ENCODE measurements at regions not wholly inside any gene's neighbourhood (a gene's known extent, or its start where the extent isn't known, plus 50 kb on each side); places are given as distances from the start of the nearest gene placed in this dataset.

- intact Hi-C loops (cut with micrococcal nuclease; ENCODE audit: unreplicated experiment): no loop called here
- Mint-ChIP-seq H3K27ac (ENCODE audit: unreplicated experiment) (no peak overlapping the region), H3K9me3 (ENCODE audit: low read depth, unreplicated experiment) (no peaks in the 10 kb centered on the region), H3K27me3 (ENCODE audit: unreplicated experiment) (peaks cover 100% of the 10 kb centered on the region), H3K36me3 (ENCODE audit: insufficient read depth, unreplicated experiment) (no peaks in the 10 kb centered on the region), H3K4me3 (ENCODE audit: low read depth, unreplicated experiment) (no peak overlapping the region), H3K4me1 (ENCODE audit: low read depth, unreplicated experiment) (no peaks in the 10 kb centered on the region)
- TF ChIP-seq CTCF (IDR thresholded peaks at IDR 0.05; ENCODE audit: unreplicated experiment): no peak
- no peak for DNase-seq
- no TSS peak for BruUV-seq (replicated peaks)
- CTCF ChIA-PET: no interaction called here
These were observed 209.1 kb downstream of the HRH4 start for GRCh38 chr18:24669502-24669901.

- no peak overlapping the region for H3K27ac Mint-ChIP-seq (ENCODE audit: unreplicated experiment)
- no peak overlapping the region for H3K4me3 Mint-ChIP-seq (ENCODE audit: low read depth, unreplicated experiment)
- no peaks in the 10 kb centered on the region for H3K4me1 Mint-ChIP-seq (ENCODE audit: low read depth, unreplicated experiment)
- no TSS peak for BruUV-seq (replicated peaks)
- peaks cover 98% of the 10 kb centered on the region for H3K27me3 Mint-ChIP-seq (ENCODE audit: unreplicated experiment)
- intact Hi-C loops (cut with micrococcal nuclease; ENCODE audit: unreplicated experiment): loop anchor here (10.0 kb wide), 1 partner anchor 52 kb away; no protein-coding TSS in a partner anchor
- H3K36me3 Mint-ChIP-seq (ENCODE audit: insufficient read depth, unreplicated experiment): no peaks in the 10 kb centered on the region
- no peak for TF ChIP-seq CTCF (IDR thresholded peaks at IDR 0.05; ENCODE audit: unreplicated experiment)
- DNase-seq: no peak
- H3K9me3 Mint-ChIP-seq (ENCODE audit: low read depth, unreplicated experiment): no peaks in the 10 kb centered on the region
- CTCF ChIA-PET: no interaction called here
These were observed 211.9 kb downstream of the HRH4 start for GRCh38 chr18:24672165-24672941.

GRCh38 chr18:24674200-24674599, 213.8 kb downstream of the HRH4 start:
- Mint-ChIP-seq H3K27ac (ENCODE audit: unreplicated experiment) (no peak overlapping the region), H3K9me3 (ENCODE audit: low read depth, unreplicated experiment) (no peaks in the 10 kb centered on the region), H3K4me1 (ENCODE audit: low read depth, unreplicated experiment) (no peaks in the 10 kb centered on the region), H3K36me3 (ENCODE audit: insufficient read depth, unreplicated experiment) (no peaks in the 10 kb centered on the region), H3K4me3 (ENCODE audit: low read depth, unreplicated experiment) (no peak overlapping the region), H3K27me3 (ENCODE audit: unreplicated experiment) (peaks cover 98% of the 10 kb centered on the region)
- no TSS peak for BruUV-seq (replicated peaks)
- intact Hi-C loops (cut with micrococcal nuclease; ENCODE audit: unreplicated experiment): loop anchor here (10.0 kb wide), 1 partner anchor 51 kb away; no protein-coding TSS in a partner anchor
- TF ChIP-seq CTCF (IDR thresholded peaks at IDR 0.05; ENCODE audit: unreplicated experiment): no peak
- no peak for DNase-seq
- CTCF ChIA-PET: no interaction called here

- TF ChIP-seq CTCF (IDR thresholded peaks at IDR 0.05; ENCODE audit: unreplicated experiment): no peak
- Mint-ChIP-seq H3K4me1 (ENCODE audit: low read depth, unreplicated experiment) (no peaks in the 10 kb centered on the region), H3K9me3 (ENCODE audit: low read depth, unreplicated experiment) (no peaks in the 10 kb centered on the region), H3K36me3 (ENCODE audit: insufficient read depth, unreplicated experiment) (no peaks in the 10 kb centered on the region), H3K27ac (ENCODE audit: unreplicated experiment) (no peak overlapping the region), H3K27me3 (ENCODE audit: unreplicated experiment) (peaks cover 98% of the 10 kb centered on the region), H3K4me3 (ENCODE audit: low read depth, unreplicated experiment) (no peak overlapping the region)
- no peak for DNase-seq
- BruUV-seq (replicated peaks): no TSS peak
- intact Hi-C loops (cut with micrococcal nuclease; ENCODE audit: unreplicated experiment): loop anchor here (5.0 to 10.0 kb wide), 2 partner anchors 50 to 72 kb away; no protein-coding TSS in a partner anchor
- CTCF ChIA-PET: no interaction called here
These were observed 214.2 kb downstream of the HRH4 start for GRCh38 chr18:24674605-24675004.
